GM12892 (cell line): ENCODE measurements at regions not wholly inside any gene's neighbourhood (a gene's known extent, or its start where the extent isn't known, plus 50 kb on each side); places are given as distances from the start of the nearest gene placed in this dataset.

ENCODE experiments used
- POLR2A ChIP-seq: IDR thresholded peaks from 2 replicates; pipeline ENCODE4 v1.6.1; 2011; ENCODE audit warnings: low read depth, low read length, control low read depth
- POLR2AphosphoS5 ChIP-seq: IDR thresholded peaks from 2 replicates; pipeline ENCODE4 v1.6.1; 2011; ENCODE audit warnings: low read depth, low read length, control low read depth
- TAF1 ChIP-seq: IDR thresholded peaks from 2 replicates; pipeline ENCODE4 v1.6.1; 2011; ENCODE audit warnings: low read depth, mild to moderate bottlenecking, control low read depth, low read length, borderline replicate concordance

DNA sequence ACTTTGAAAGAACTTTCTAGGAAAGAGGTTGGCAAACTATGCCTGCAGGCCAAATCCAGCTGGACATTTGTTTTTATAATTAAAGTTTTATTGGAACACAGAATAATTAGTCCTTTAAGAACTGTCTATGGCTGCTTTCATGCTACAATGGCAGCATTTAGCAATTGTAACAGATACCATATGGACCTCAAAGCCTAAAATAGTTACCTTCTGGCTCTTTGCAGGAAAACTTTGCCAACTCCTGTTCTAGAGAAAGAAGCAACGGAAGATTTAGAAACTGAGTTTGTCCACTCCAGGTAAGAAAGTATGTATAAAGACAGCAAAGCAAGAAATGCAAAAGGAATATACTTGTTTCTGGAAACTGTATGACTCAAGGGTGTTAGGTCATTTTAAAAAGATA is 281.7 kb upstream of the TRPM3 start:
- TF ChIP-seq POLR2AphosphoS5: no peak
- TF ChIP-seq POLR2A: no peak
- no peak for TF ChIP-seq TAF1
